D341Med (cell line): ENCODE measurements at regions not wholly inside any gene's neighbourhood (a gene's known extent, or its start where the extent isn't known, plus 50 kb on each side); places are given as distances from the start of the nearest gene placed in this dataset.
A peak's percentile ranks its signal among the peaks of the same experiment; 100 is the strongest.
"Not testable (repeated sequence)": the region's sequence is repeated elsewhere in the genome, so short reads cannot be mapped to it uniquely, and the experiment has no call there.

Source experiments
- DNase-seq: peaks from one replicate; pipeline ENCODE4 v3.0.0; 2012; ENCODE audit warnings: low spot score

DNA sequence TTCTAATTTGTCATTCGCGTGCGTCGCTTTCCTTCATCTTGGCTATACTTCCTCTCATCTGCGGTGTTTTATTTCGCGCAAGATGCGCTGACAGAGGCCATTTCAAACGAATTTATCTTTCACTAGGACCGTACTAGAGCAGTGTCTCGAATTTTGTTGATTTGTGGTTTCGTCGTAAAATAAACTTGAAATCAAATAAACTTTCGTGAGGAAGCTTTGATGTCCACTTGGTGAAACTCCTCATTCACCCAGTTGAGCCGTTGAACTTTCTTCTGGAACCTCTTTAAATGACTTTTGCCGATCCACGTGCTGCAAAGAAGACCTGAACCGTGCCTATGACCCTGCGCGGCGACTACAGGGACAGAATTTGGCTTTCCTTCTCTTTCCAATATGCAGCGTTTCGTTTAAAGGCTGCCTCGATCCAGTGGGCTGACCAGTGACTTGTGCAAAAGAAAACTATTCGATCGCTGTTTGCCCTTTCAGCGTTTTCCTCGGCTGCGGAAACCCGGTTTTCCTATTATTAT lies 163.9 kb upstream of the PPP1R3A start:
- no peak for DNase-seq

GRCh38 chr7:114081606-114082425 lies 163.0 kb upstream of the PPP1R3A start:
- peak; percentile 24 for DNase-seq

DNA sequence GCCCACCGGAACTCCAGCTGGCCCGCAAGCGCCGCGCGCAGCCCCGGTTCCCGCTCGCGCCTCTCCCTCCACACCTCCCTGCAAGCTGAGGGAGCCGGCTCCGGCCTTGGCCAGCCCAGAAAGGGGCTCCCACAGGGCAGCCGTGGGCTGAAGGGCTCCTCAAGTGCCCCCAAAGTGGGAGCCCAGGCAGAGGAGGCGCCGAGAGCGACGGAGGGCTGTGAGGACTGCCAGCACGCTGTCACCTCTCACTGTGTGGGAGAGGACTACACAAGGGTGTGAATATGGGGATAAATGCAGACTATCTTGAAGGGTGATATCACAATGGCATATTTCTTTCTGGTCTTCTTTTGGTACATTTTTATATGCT lies 158.3 kb upstream of the PPP1R3A start:
- DNase-seq, result not testable (repeated sequence)

DNA sequence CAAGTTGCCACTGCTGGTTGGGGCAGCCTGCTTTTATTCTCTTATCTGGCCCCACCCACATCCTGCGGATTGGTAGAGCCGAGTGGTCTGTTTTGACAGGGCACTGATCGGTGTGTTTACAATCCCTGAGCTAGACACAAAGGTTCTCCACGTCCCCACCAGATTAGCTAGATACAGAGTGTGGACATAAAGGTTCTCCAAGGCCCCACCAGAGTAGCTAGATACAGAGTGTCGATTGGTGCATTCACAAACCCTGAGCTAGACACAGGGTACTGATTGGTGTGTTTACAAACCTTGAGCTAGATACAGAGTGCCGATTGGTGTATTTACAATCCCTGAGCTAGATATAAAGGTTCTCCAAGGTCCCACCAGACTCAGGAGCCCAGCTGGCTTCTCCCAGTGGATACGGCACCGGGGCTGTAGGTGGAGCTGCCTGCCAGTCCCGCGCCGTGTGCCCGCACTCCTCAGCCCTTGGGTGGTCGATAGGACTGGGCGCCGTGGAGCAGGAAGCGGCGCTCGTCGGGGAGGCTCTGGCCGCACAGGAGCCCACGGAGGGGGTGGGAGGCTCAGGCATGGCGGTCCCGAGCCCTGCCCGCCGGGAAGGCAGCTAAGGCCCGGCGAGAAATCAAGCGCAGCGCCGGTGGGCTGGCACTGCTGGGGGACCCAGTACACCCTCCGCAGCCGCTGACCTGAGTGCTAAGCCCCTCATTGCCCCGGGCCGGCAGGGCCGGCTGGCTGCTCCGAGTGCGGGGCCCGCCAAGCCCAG lies 157.8 kb upstream of the PPP1R3A start:
- not testable (repeated sequence) for DNase-seq

- DNase-seq, result no peak
Observed at GRCh38 chr7:114073701-114074100, 154.9 kb upstream of the PPP1R3A start.

GRCh38 chr7:114070246-114070645 lies 151.4 kb upstream of the PPP1R3A start:
- DNase-seq, result no peak

DNA sequence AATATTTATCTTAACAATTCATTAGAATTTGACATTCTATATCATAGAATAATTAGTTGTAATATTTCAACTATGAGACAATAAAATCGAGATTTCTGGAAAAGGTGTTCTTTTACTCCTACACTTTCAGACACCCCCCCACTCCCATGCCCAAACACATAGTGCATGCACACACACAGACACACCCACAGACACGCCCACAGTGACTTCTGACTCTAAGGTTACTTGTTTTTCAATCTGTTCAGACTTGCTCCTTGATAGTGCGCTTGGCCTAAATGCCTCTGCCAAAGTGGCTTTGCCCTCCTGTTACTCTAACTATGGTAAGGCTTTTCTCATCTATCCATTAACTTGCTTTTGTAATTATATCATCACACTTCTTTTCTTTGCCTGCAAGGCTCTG lies 144.0 kb upstream of the PPP1R3A start:
- no peak for DNase-seq

DNA sequence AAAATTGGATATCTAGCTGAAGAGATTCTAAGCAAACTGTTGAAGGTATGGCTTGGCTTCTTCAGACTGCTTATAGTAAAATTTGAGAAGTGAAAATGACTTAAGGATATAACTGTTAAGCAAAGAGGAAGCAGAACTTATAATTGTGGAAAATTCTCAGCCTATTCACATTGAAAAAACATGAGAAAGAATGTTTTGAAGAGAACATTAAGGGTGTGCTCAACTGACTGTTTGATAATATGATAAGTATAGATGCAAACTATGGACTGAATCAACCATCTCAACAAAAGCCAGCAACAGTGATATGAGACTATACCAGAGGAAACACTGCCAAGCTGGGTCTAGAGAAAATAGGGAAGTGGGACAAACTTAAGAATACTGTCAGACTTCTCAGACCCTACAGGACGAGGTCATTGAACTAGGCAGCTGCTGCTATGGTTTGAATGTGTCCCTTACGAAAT lies 133.1 kb upstream of the PPP1R3A start:
- no peak for DNase-seq

DNA sequence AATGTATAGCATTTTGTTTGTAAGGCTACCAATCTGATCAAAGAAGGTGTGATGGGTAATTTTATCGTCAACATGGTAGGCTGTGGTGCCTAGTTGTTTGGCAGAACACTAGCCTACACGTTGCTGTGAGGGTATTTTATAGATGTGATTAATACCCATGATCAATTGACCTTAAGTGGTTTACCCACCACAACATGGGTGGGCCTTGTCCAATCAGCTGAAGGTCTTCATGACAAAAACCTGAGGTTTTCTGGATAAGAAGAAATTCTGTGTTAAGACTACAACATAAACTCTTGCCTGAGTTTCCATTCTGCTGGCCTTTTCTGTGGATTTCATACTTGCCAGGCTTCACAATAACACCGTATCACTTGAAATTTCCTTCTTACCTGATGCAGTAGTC lies 131.8 kb upstream of the PPP1R3A start:
- DNase-seq, result no peak

- peak; percentile 33 for DNase-seq
Observed at GRCh38 chr7:114048386-114049235, 129.8 kb upstream of the PPP1R3A start.

DNA sequence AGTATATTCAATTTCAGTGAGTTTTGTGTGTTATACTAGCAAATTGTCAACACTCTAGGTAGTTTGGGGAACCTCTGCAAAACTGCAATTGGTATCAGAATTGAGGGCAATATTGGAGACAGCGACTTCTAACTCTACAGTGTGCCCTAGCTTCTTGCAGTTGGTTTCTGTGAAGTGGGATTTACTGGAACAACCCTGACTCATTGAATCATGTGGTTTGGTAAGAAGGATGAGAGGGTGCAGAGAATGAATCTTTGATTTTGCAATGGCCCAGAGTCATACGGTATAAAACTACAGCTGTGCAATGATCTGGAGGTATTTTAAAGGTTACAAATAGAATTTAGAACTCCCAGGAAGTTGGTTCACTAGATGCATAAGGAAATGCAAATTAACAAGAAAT lies 129.1 kb upstream of the PPP1R3A start:
- no peak for DNase-seq

- DNase-seq, result no peak
Observed at GRCh38 chr7:114033475-114033874, 114.7 kb upstream of the PPP1R3A start.

DNA sequence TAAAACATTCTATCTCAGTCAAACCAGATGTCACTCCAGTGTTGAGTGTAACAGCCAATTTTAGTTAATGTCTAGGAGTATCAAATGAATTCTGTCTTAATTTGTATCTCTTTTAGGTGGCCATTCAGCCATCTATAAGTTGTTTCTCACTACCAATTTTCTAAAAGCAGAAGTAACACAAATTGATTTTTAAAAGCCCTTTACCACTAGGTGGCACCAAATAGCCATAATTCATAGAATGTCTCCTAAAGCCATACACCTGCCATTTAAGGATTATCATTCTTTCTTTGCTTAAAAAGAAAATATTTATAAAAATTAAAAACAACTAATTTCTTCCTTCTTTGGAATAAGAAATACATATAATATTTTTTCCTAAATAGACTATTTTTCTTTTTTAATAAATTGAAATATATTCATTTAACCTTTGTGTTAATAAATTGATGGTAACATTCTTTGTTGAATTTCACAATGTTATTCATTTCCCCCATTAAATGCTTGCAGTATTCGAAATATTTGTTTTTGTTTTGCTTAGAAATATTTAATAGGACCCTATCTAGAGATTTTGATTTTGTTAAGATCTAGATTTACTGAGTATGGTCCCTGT lies 107.8 kb upstream of the PPP1R3A start:
- peak; percentile 40 for DNase-seq

- DNase-seq, result no peak
Observed at GRCh38 chr7:114021135-114021534, 102.3 kb upstream of the PPP1R3A start.

GRCh38 chr7:114008696-114009095 lies 89.9 kb upstream of the PPP1R3A start:
- DNase-seq, result no peak

- no peak for DNase-seq
Observed at GRCh38 chr7:114007386-114007785, 88.6 kb upstream of the PPP1R3A start.

DNA sequence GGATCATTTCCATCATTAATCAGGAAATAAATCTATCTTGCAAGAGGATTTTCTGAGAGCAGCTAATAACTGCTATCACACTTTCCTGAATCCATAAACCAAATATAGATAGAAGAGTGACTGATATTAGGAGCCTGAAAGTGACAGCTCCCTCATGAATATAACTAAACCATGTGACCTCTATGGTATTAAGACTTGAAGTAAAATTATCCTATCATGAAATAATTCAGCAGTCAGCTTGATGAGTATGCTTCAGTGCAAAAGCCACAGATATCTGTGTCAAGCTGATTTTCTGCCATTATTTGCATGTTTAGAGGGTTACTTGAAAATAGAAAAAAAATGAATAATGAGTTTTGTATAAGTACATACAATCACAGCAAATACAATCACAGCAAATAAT lies 80.1 kb upstream of the PPP1R3A start:
- no peak for DNase-seq

DNA sequence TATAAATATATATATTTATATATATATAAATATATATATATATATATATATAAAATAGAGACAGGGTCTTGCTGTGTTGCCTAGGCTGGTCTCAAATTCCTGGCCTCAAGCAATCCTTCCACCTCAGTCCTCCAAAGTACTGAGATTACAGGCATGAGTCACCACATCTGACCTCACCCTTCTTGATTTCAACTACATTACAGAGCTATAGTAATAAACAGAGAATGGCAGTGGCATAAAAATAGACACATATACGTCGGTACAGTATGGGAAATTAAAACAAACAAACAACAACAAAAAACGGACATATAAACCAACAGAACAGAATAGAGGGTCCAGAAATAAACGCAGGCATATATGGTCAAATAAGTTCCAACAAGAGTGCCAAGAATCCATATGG lies 77.6 kb upstream of the PPP1R3A start:
- no peak for DNase-seq

- DNase-seq, result no peak
Observed at GRCh38 chr7:113986216-113986615, 67.4 kb upstream of the PPP1R3A start.

GRCh38 chr7:113976508-113976907 lies 57.7 kb upstream of the PPP1R3A start:
- DNase-seq, result no peak

GRCh38 chr7:113968713-113969112 lies 49.9 kb upstream of the PPP1R3A start:
- no peak for DNase-seq
